Natural killer cell (primary cell): ENCODE measurements at regions not wholly inside any gene's neighbourhood (a gene's known extent, or its start where the extent isn't known, plus 50 kb on each side); places are given as distances from the start of the nearest gene placed in this dataset.

Experiments used
- ATAC-seq, 3 donors: fragments of 150-1000 bp in 2 of 3; fragments of 200-7000 bp in 1 of 3; cut with Tn5 transposase; 1 replicate in 1 of 3; 2 replicates in 2 of 3; pipeline ENCODE4 v1.10.0; 2021; ENCODE audit warnings: mild to moderate bottlenecking in 2 of 3, moderate library complexity in 2 of 3
- DNase-seq, 2 donors: peaks; one replicate each; pipeline versions ENCODE4 v3.0.0 to v3.0.0-alpha.2; 2013 to 2021; ENCODE audit warnings: mixed read lengths in 1 of 2
- H3K27ac ChIP-seq: one replicate; pipeline ENCODE4 v1.5.1; 2013; ENCODE audit warnings: mild to moderate bottlenecking, low read length
- H3K27me3 ChIP-seq: one replicate; pipeline ENCODE4 v1.6.1; 2013; ENCODE audit warnings: low read length; ENCODE audit not compliant: control insufficient read depth, insufficient read depth
- H3K36me3 ChIP-seq: one replicate; pipeline ENCODE4 v1.6.1; 2013; ENCODE audit warnings: low read length; ENCODE audit not compliant: control insufficient read depth, insufficient read depth
- H3K4me1 ChIP-seq: one replicate; pipeline ENCODE4 v1.6.1; 2013; ENCODE audit warnings: low read length; ENCODE audit not compliant: control insufficient read depth, insufficient read depth
- H3K4me3 ChIP-seq: one replicate; pipeline ENCODE4 v1.5.1; 2013; ENCODE audit warnings: low read length
- H3K9me3 ChIP-seq: one replicate; pipeline ENCODE4 v1.6.1; 2013; ENCODE audit warnings: low read length; ENCODE audit not compliant: control insufficient read depth, insufficient read depth
- H3K27ac Mint-ChIP-seq, 2 donors: one replicate each; pipeline ENCODE4 v1.8.0; 2022; ENCODE audit warnings: mild to moderate bottlenecking in 2 of 2, mixed read lengths in 2 of 2, moderate library complexity in 1 of 2
- H3K27me3 Mint-ChIP-seq, 2 donors: one replicate each; pipeline ENCODE4 v1.8.0; 2022; ENCODE audit warnings: low read depth in 2 of 2, mixed read lengths in 2 of 2
- H3K36me3 Mint-ChIP-seq: one replicate; pipeline ENCODE4 v1.8.0; 2022; ENCODE audit warnings: mixed read lengths
- H3K4me1 Mint-ChIP-seq, 2 donors: one replicate each; pipeline ENCODE4 v1.8.0; 2022; ENCODE audit warnings: mixed read lengths in 2 of 2
- H3K4me3 Mint-ChIP-seq: one replicate; pipeline ENCODE4 v1.8.0; 2022; ENCODE audit warnings: mild to moderate bottlenecking, moderate library complexity, mixed read lengths
- H3K9me3 Mint-ChIP-seq, 2 donors: one replicate each; pipeline ENCODE4 v1.8.0; 2022; ENCODE audit warnings: mixed read lengths in 2 of 2
- CTCF ChIP-seq: fragments of 200-600 bp; IDR thresholded peaks from one replicate; pipeline ENCODE4 v1.8.0; 2022; ENCODE audit warnings: antibody characterized with exemption
- WGBS: methylation state at CpG from one replicate; pipeline ENCODE4 v1.1.7; 2013; ENCODE audit warnings: missing lambda C conversion rate; ENCODE audit not compliant: insufficient coverage; 5-methylcytosine and 5-hydroxymethylcytosine counted together
- intact Hi-C: fragments of 100-400 bp; cut with micrococcal nuclease; formaldehyde crosslinking; loops from one replicate; pipeline ENCODE4 v1.14.2; 2022

DNA sequence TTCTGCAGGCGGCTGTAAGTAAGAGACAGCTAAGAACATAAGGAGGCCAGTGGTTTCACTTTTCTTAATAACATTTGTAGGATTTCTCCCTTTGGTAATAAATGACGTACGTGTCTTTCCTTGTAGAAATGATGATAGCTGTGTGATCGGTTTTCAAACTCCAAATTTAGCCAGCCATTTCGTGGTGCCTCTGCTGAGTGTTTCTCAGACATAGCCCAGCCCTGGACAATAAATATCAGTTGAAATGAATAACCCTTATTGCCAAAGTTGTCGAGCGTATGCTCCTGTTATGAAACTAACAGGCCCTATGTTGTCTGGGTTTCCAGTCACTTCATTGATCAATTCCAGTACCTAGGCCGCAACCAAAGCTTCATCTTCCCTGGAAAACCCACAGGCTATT lies 75.0 kb upstream of the MSX2 start:
- TF ChIP-seq CTCF: no peak
- ATAC-seq: no peak
- Mint-ChIP-seq H3K27ac (no peak overlapping the region), H3K4me1 (no peaks in the 10 kb centered on the region), H3K9me3 (no peaks in the 10 kb centered on the region), H3K4me3 (no peak overlapping the region), H3K27me3 (peaks cover 0 to 2% of the 10 kb centered on the region in 2 donors), H3K36me3 (no peaks in the 10 kb centered on the region)
- H3K4me1 ChIP-seq: no peaks in the 10 kb centered on the region
- no peak overlapping the region for H3K27ac ChIP-seq
- no peaks in the 10 kb centered on the region for H3K9me3 ChIP-seq
- intact Hi-C loops: no loop called here
- 86% methylated on average over 8 of the region's 8 CpGs for WGBS
- H3K36me3 ChIP-seq: no peaks in the 10 kb centered on the region
- no peaks in the 10 kb centered on the region for H3K27me3 ChIP-seq
- no peak for DNase-seq
- H3K4me3 ChIP-seq: no peak overlapping the region

- intact Hi-C loops: no loop called here
- H3K27ac Mint-ChIP-seq: no peak overlapping the region
These were observed 69.9 kb upstream of the MSX2 start for GRCh38 chr5:174654442-174654841.

DNA sequence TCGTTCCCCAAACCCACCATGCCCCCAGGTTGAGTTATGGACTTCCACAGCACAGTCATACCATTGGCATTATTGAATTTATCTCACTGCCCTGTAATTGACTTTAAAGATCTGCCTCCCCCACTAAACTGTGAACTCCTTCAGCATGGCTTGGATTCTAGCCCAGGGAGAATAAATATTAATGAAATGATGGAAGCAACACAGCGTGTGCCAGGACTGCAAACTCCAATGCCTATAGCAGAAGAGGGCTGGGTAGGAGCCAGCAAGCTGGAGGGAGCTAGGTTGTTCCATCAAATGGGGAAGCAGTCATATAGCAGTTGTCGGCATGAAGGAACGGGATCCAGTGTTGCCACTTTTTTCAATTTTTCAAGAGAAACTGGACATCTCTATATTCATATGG lies 69.0 kb upstream of the MSX2 start:
- no peak for ATAC-seq
- Mint-ChIP-seq H3K27ac (no peak overlapping the region), H3K36me3 (no peaks in the 10 kb centered on the region), H3K4me1 (no peaks in the 10 kb centered on the region), H3K4me3 (no peak overlapping the region), H3K9me3 (no peaks in the 10 kb centered on the region), H3K27me3 (peaks cover 0 to 2% of the 10 kb centered on the region in 2 donors)
- Histone ChIP-seq H3K4me1 (no peaks in the 10 kb centered on the region), H3K27ac (no peak overlapping the region), H3K27me3 (no peaks in the 10 kb centered on the region), H3K9me3 (no peaks in the 10 kb centered on the region), H3K36me3 (no peaks in the 10 kb centered on the region), H3K4me3 (no peak overlapping the region)
- DNase-seq: no peak
- WGBS: 80% methylated on average over 4 of the region's 4 CpGs
- TF ChIP-seq CTCF: no peak
- intact Hi-C loops: no loop called here

More at GRCh38 chr5:174654442-174654841, 69.9 kb upstream of the MSX2 start:
- H3K27me3 Mint-ChIP-seq: peaks cover 0 to 2% of the 10 kb centered on the region in 2 donors
- H3K4me3 ChIP-seq: no peak overlapping the region
- H3K9me3 Mint-ChIP-seq: no peaks in the 10 kb centered on the region
- no peak for DNase-seq
- no peaks in the 10 kb centered on the region for H3K9me3 ChIP-seq
- H3K4me1 ChIP-seq: no peaks in the 10 kb centered on the region
- H3K27ac ChIP-seq: no peak overlapping the region
- 89% methylated on average over 3 of the region's 3 CpGs for WGBS
- no peak for ATAC-seq
- no peaks in the 10 kb centered on the region for H3K36me3 Mint-ChIP-seq
- H3K4me3 Mint-ChIP-seq: no peak overlapping the region
- TF ChIP-seq CTCF: no peak
- no peaks in the 10 kb centered on the region for H3K4me1 Mint-ChIP-seq
- no peaks in the 10 kb centered on the region for H3K36me3 ChIP-seq
- H3K27me3 ChIP-seq: no peaks in the 10 kb centered on the region

DNA sequence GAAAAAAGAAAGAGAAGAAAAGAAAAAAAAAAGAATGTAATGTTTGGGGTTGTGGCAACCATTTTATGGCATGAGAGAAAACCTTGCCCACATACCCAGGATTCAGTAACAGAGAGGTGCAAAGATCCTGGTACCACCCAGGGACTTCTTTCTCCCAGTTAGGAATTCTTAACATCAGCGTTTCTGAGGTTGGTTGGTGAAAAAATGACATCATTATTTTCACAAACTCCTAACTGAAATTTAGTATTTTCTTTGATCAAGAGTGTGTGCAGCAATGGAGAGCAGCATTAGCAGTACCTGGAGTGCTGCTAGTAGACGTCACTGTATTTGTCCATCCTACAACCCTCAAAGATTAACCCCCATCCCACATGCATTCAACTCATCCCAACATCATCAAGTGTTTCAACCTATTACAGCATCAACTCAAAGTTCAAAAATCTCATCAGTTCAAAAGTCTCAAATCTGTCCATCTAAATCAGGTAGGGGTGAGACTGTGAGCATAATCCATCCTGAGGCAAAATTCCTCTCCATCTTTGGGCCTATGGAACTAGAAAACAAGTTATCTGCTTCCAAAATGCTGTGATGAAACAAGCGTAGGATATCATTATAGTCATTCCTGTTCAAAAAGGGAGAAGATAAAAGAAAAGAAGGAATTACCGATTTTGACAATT lies 60.1 kb upstream of the MSX2 start:
- H3K27ac ChIP-seq: no peak overlapping the region
- Mint-ChIP-seq H3K4me3 (no peak overlapping the region), H3K4me1 (no peaks in the 10 kb centered on the region), H3K27ac (no peak overlapping the region), H3K36me3 (no peaks in the 10 kb centered on the region), H3K9me3 (peaks cover 0 to 5% of the 10 kb centered on the region in 2 donors), H3K27me3 (peaks cover 2 to 6% of the 10 kb centered on the region in 2 donors)
- no peaks in the 10 kb centered on the region for H3K9me3 ChIP-seq
- H3K4me1 ChIP-seq: no peaks in the 10 kb centered on the region
- intact Hi-C loops: no loop called here
- TF ChIP-seq CTCF: no peak
- 85% methylated on average over 3 of the region's 4 CpGs for WGBS
- H3K4me3 ChIP-seq: no peak overlapping the region
- H3K36me3 ChIP-seq: no peaks in the 10 kb centered on the region
- ATAC-seq (no peak), DNase-seq (no peak)
- no peaks in the 10 kb centered on the region for H3K27me3 ChIP-seq
